Right atrium auricular region (tissue), 2 donors: ENCODE measurements at regions not wholly inside any gene's neighbourhood (a gene's known extent, or its start where the extent isn't known, plus 50 kb on each side); places are given as distances from the start of the nearest gene placed in this dataset.

ENCODE experiments used
- DNase-seq: peaks from one replicate; pipeline ENCODE4 v3.0.0-alpha.2; 2019; ENCODE audit warnings: low spot score
- H3K27ac ChIP-seq, 2 donors: fragments of 200-600 bp; sonication (generic); 1 replicate in 1 of 2; 2 replicates in 1 of 2; pipeline ENCODE4 v1.5.1; 2016 to 2019
- H3K27me3 ChIP-seq, 2 donors: fragments of 200-600 bp; sonication (generic); one replicate each; pipeline versions ENCODE4 v1.5.1 to v1.6.0; 2017 to 2019
- H3K36me3 ChIP-seq: fragments of 200-600 bp; sonication (generic); one replicate; pipeline ENCODE4 v1.5.1; 2016
- H3K4me1 ChIP-seq, 2 donors: fragments of 200-600 bp; sonication (generic); one replicate each; pipeline versions ENCODE4 v1.5.1 to v1.6.0; 2017 to 2019
- H3K4me3 ChIP-seq, 2 donors: fragments of 200-600 bp; sonication (generic); 1 replicate in 1 of 2; 2 replicates in 1 of 2; pipeline ENCODE4 v1.5.1; 2017 to 2019; ENCODE audit warnings: mild to moderate bottlenecking in 1 of 2, moderate library complexity in 1 of 2
- H3K9me3 ChIP-seq, 2 donors: fragments of 200-600 bp; sonication (generic); one replicate each; pipeline ENCODE4 v1.5.1; 2019
- TF ChIP-seq, protein P1 (sequence below), 2 donors: fragments of 200-600 bp; sonication (generic); IDR thresholded peaks; one replicate each; pipeline ENCODE4 v1.5.1; 2019; ENCODE audit warnings: antibody characterized with exemption in 2 of 2

DNA sequence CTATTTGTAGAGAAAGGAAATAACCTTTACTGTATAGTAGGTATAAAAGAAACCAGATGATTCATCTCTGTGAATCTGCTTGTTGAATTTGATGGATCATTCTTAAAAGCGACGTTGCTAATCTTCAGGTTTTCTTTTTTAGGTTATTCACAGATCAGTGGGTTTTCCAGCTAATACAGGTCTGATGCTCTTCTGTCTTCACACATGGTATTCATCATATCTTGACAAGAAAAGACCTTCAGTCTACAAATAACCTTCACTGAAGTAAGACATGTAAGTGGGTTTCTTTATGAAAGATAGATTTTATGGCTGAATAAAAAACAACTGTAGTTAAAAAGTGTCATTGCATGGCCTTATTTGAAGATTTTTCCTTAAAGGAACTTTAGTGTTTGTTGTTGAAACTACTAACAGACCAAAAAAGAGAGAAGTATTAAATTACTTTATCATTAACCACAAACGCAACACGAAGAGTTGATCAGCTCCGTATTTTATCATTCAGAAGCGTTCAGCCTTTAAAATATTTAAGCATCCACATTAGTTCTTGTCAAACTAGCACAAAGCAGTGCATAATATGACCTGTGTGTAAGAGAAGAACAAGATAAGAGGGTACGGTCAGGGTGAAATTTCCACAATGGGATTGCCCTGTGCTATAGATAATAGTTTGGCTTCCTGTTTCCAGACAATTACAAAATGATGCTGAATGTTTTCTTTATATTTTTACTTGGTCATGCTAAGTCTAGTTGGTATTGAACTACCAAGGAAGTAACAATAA is 299.5 kb downstream of the MZT1 start:
- no peak for DNase-seq
- Histone ChIP-seq H3K27me3 (no peaks in the 10 kb centered on the region), H3K9me3 (no peaks in the 10 kb centered on the region), H3K4me3 (no peak overlapping the region), H3K27ac (no peak overlapping the region), H3K4me1 (no peaks in the 10 kb centered on the region), H3K36me3 (no peaks in the 10 kb centered on the region)
- TF ChIP-seq, protein P1, sequence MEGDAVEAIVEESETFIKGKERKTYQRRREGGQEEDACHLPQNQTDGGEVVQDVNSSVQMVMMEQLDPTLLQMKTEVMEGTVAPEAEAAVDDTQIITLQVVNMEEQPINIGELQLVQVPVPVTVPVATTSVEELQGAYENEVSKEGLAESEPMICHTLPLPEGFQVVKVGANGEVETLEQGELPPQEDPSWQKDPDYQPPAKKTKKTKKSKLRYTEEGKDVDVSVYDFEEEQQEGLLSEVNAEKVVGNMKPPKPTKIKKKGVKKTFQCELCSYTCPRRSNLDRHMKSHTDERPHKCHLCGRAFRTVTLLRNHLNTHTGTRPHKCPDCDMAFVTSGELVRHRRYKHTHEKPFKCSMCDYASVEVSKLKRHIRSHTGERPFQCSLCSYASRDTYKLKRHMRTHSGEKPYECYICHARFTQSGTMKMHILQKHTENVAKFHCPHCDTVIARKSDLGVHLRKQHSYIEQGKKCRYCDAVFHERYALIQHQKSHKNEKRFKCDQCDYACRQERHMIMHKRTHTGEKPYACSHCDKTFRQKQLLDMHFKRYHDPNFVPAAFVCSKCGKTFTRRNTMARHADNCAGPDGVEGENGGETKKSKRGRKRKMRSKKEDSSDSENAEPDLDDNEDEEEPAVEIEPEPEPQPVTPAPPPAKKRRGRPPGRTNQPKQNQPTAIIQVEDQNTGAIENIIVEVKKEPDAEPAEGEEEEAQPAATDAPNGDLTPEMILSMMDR (IDR thresholded peaks at IDR 0.05), result no peak

DNA sequence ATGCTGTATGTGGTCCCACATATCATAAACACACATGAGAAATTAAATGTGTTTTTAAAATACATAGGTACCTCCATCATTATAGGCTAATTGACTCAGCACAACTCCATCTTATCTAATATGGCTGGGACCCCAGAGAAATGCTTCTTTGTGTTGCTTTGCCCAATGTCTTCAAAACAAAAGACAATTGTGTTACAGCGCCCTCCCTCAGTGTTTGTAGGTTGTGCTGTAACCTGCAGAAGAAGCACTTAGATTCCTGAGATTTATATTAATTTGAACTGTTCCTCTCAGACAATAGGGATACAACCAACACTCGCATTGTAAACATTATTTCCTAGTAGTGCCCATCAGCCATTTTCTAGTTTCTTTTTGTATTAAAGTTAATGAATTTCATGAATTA is 303.4 kb downstream of the MZT1 start:
- no peak for DNase-seq
- Histone ChIP-seq H3K4me3 (no peak overlapping the region), H3K27ac (no peak overlapping the region), H3K27me3 (no peaks in the 10 kb centered on the region), H3K9me3 (no peaks in the 10 kb centered on the region), H3K4me1 (no peaks in the 10 kb centered on the region), H3K36me3 (no peaks in the 10 kb centered on the region)
- TF ChIP-seq, protein P1 (IDR thresholded peaks at IDR 0.05), result no peak

DNA sequence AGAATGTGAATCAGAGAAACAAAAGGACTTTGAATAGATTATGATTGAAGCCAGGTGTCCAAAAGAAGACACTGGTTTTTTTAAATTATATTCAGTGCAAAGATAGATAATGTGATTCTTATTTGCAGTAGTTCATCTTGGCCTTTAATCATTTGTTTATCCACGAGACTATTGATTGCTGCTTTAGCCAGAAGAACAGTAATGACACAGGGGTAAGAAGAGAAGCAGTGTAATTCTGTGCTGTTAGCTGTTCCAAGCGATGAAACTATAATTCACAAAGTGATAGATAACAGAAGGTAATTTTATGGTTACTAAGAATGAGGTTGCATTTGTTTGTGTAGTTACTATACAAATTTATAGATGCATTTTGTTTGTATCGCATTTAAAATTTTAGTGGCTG is 311.6 kb downstream of the MZT1 start:
- TF ChIP-seq, protein P1 (IDR thresholded peaks at IDR 0.05), result no peak
- no peaks in the 10 kb centered on the region for H3K36me3 ChIP-seq
- H3K27me3 ChIP-seq, result no peaks in the 10 kb centered on the region
- DNase-seq, result no peak
- H3K4me3 ChIP-seq, result no peak overlapping the region
- no peaks in the 10 kb centered on the region for H3K9me3 ChIP-seq
- H3K4me1 ChIP-seq, result no peaks in the 10 kb centered on the region
- H3K27ac ChIP-seq, result no peak overlapping the region

DNA sequence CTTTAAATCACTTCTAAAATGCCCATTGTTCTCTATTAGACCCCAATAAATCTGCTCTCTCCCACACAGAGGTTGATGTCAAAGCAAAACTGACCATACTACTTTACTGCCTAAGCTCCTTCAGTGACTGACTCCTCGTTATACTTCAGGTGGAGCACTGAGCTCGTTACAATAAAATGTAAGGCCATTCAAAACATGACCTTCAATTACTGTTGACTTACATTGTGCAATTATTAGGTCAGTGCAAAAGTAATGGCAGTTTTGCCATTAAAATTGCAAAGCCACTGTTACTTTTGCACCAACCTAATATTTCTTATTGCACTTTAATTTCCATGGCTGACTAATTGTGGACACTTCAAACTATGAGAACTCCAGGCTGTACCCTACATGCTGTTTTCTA is 314.9 kb downstream of the MZT1 start:
- Histone ChIP-seq H3K4me1 (no peaks in the 10 kb centered on the region), H3K4me3 (no peak overlapping the region), H3K27ac (no peak overlapping the region), H3K9me3 (no peaks in the 10 kb centered on the region), H3K36me3 (no peaks in the 10 kb centered on the region), H3K27me3 (no peaks in the 10 kb centered on the region)
- DNase-seq, result no peak
- TF ChIP-seq, protein P1 (IDR thresholded peaks at IDR 0.05), result no peak

DNA sequence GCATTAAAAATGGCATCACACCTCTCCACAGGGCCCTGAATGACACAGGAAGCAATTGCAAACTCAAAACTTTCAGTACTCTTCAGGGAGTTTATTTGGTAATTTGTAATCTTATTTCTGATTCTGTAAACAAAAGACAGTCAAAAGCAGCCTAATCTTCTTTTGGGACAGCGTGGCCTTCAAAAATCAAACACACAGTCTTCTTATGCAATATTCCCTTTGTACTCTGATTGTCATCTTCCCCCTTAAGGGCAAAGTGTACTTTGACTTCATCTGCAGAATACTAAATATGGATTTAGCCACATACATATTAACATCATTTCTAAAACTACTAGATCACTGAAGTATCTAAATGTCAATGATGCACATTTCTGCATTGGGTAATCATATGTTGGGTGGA is 322.0 kb downstream of the MZT1 start:
- TF ChIP-seq, protein P1 (IDR thresholded peaks at IDR 0.05), result no peak
- Histone ChIP-seq H3K9me3 (no peaks in the 10 kb centered on the region), H3K4me3 (no peak overlapping the region), H3K4me1 (no peaks in the 10 kb centered on the region), H3K36me3 (no peaks in the 10 kb centered on the region), H3K27ac (no peak overlapping the region), H3K27me3 (no peaks in the 10 kb centered on the region)
- DNase-seq, result no peak
